ENCODE measurements at regions not wholly inside any gene's neighbourhood (a gene's known extent, or its start where the extent isn't known, plus 50 kb on each side); places are given as distances from the start of the nearest gene placed in this dataset.

DNA sequence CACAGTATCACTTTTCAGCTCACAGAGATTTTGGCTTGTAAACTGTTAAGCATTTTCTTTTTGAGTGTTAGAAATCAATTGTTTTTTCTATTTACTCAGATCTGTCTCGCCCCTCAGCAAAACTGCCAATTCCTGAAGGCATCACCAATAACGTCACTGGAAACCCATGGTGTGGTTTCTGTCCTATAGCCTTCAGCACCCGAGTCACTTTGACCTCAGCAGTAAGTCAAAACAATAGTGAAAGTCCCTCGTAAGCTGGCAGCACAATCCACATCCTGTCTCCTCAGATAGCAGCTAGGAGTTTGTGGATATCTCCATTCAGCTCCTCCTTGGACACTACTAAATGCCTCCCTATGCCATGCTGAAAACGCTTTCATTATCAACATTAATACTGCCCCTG lies 1787.4 kb upstream of the ADGRL3 start:
- 0 out of 4 replicates have a peak, but pooled peaks cover 0 to 4% of the 10 kb centered on the region in 2 experiments for H3K9me3 ChIP-seq (ENCODE audit: insufficient read depth in 2 of 2, low read depth in 1 of 2, low read length in 1 of 2)
- H2BK15ac ChIP-seq (ENCODE audit: low read length), result no peak overlapping the region
- no peak overlapping the region for H3K56ac ChIP-seq (replicated peaks; ENCODE audit: insufficient read length, low read depth, low read length)
- H3K4ac ChIP-seq (replicated peaks; ENCODE audit: insufficient read length, low read depth, low read length), result no peak overlapping the region
- H3K23me2 ChIP-seq (ENCODE audit: low read depth, low read length), result no peaks in the 10 kb centered on the region
- no peaks in the 10 kb centered on the region for H3K4me1 ChIP-seq (replicated peaks in 1 of 4; ENCODE audit: control insufficient read depth in 3 of 4, insufficient read depth in 4 of 4, low read length in 3 of 4)
- CTCF ChIA-PET (ENCODE audit: partially characterized antibody), result no interaction called here
- no peak overlapping the region for H2BK20ac ChIP-seq (ENCODE audit: low read length)
- WGBS, 2 experiments (ENCODE audit: extremely low coverage in 1 of 2, insufficient coverage in 1 of 2, insufficient read length in 1 of 2, insufficient replicate concordance in 2 of 2, low coverage in 1 of 2, low lambda C conversion rate in 2 of 2, missing lambda C conversion rate in 1 of 2), result 85% methylated on average over 5 of the region's 5 CpGs; no CpG with 5 or more reads in 1 of the 2 experiments
- no peaks in the 10 kb centered on the region for H4K20me1 ChIP-seq (replicated peaks in 1 of 2; ENCODE audit: control insufficient read depth in 1 of 2, insufficient read depth in 2 of 2, low read length in 2 of 2)
- H2AFZ ChIP-seq (ENCODE audit: low read length), result no peak overlapping the region
- H3K36me3 ChIP-seq (ENCODE audit: control insufficient read depth in 2 of 4, insufficient read depth in 4 of 4, low read length in 3 of 4), result no peaks in the 10 kb centered on the region; a peak in 1 of 8 replicates
- H2BK5ac ChIP-seq (ENCODE audit: low read depth, low read length), result no peak overlapping the region
- no peak overlapping the region for H2BK12ac ChIP-seq (ENCODE audit: low read depth, low read length)
- no peak overlapping the region for H4K8ac ChIP-seq (ENCODE audit: extremely low read depth, insufficient read depth, low read length)
- no peak overlapping the region for H4K91ac ChIP-seq (replicated peaks; ENCODE audit: insufficient read length, low read length)
- H3K79me2 ChIP-seq (ENCODE audit: control insufficient read depth in 1 of 2, insufficient read depth in 2 of 2, low read length in 2 of 2), result no peaks in the 10 kb centered on the region
- H3K9ac ChIP-seq (replicated peaks in 1 of 4; ENCODE audit: extremely low read depth in 1 of 4, low read depth in 3 of 4, low read length in 3 of 4), result no peak overlapping the region
- TF ChIP-seq KDM5A (IDR thresholded peaks at IDR 0.05; ENCODE audit: low read length), result no peak
- TF ChIP-seq CREB1 (IDR thresholded peaks at IDR 0.05), result no peak
- no peak for TF ChIP-seq RBBP5 (IDR thresholded peaks at IDR 0.05; ENCODE audit: borderline replicate concordance, low read depth, low read length)
- no peak for TF ChIP-seq KDM4A (IDR thresholded peaks at IDR 0.05; ENCODE audit: low read depth, low read length, severe bottlenecking)
- TF ChIP-seq CBX5 (IDR thresholded peaks at IDR 0.05; ENCODE audit: low read depth, low read length), result no peak
- no peak for TF ChIP-seq SRF (IDR thresholded peaks at IDR 0.05; ENCODE audit: low read depth, low read length)
- TF ChIP-seq CHD2 (IDR thresholded peaks at IDR 0.05; ENCODE audit: low read length), result no peak
- no peak for TF ChIP-seq PHF8 (conservative IDR thresholded peaks at IDR 0.05; ENCODE audit: low read depth, low read length)
- TF ChIP-seq SUZ12 (IDR thresholded peaks at IDR 0.05; ENCODE audit: low read length), result no peak
- no peak overlapping the region for H2AK5ac ChIP-seq (ENCODE audit: low read depth, low read length)
- H3K27me3 ChIP-seq (replicated peaks in 1 of 4; ENCODE audit: control insufficient read depth in 3 of 4, extremely low read depth in 1 of 4, insufficient read depth in 3 of 4, low read length in 3 of 4), result no peaks in the 10 kb centered on the region
- no peak overlapping the region for H3K23ac ChIP-seq (ENCODE audit: insufficient read length)
- no peaks in the 10 kb centered on the region for H3K79me1 ChIP-seq (ENCODE audit: low read depth, low read length)
- no peak overlapping the region for H3K4me3 ChIP-seq (ENCODE audit: extremely low read depth in 1 of 4, insufficient read depth in 2 of 4, low read depth in 3 of 4, low read length in 4 of 4)
- no peak overlapping the region for H4K5ac ChIP-seq (ENCODE audit: insufficient read length, low read depth, low read length)
- POLR2A ChIA-PET (ENCODE audit: partially characterized antibody), result no interaction called here
- no peak for FAIRE-seq
- no peak overlapping the region for H3K4me2 ChIP-seq (ENCODE audit: insufficient read depth in 1 of 2, low read depth in 2 of 2, low read length in 2 of 2)
- H3K14ac ChIP-seq (ENCODE audit: insufficient read length), result no peak overlapping the region
- no peak overlapping the region for H3K27ac ChIP-seq (ENCODE audit: low read depth, low read length)
- DNase-seq (ENCODE audit: low read depth in 1 of 2, low spot score in 2 of 2), result no peak
- H2BK120ac ChIP-seq (replicated peaks; ENCODE audit: low read depth, low read length), result no peak overlapping the region
- no peak overlapping the region for H3K18ac ChIP-seq (ENCODE audit: extremely low read depth, low read length)
